ENCODE measurements at regions not wholly inside any gene's neighbourhood (a gene's known extent, or its start where the extent isn't known, plus 50 kb on each side); places are given as distances from the start of the nearest gene placed in this dataset.

DNA sequence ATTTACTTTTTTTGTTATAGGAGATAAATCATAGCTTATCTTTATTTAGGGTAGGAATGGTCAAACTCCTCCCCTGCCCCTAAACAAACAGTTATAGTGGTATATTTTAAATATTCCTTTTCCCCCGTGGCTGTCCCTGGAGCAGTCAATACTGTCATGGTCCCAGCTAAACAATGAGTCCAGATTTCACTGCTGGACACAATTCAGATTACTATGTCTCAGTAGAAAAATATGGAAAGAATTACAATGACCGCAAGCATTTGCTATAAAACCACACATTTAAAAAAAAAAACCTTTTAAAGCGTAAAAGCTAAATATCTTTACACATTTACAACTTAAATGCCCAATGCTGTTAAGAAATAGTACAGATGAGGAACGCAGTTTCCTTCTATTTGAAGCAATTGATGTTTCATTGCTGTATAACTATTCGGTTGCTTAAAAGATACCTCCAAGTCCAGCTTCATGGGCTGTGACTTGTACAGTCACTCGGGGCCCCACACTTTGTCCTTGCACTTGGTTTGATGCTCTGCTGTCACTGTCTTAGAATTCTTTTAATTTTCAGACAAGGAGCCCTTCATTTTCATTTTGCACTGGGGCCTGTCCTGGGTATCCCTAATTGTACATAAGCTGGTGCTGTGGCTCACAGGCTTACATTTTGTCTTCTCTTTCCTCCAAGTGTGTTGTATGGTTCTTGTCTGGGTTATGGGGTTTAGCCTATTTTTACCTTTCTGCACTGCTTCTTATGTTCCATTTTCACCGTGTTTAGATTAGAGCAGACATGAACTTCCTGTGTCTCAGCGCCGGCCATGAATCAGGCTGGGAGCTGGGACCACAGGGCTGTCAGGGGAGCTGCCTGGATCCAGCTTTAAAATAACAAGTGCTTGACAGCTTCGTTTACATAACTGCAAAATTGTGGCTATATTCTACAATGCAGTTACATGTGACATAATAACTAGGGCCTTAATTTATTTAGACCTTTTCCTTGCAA, 530.2 kb upstream of the FZD8 start:
- DNase-seq (ENCODE audit: low spot score), result no peak

- no peak for DNase-seq (ENCODE audit: low spot score)
Observed at GRCh38 chr10:36171556-36171952, 529.5 kb upstream of the FZD8 start.

GRCh38 chr10:36170943-36171501, 528.9 kb upstream of the FZD8 start:
- DNase-seq (ENCODE audit: low spot score), result no peak

DNA sequence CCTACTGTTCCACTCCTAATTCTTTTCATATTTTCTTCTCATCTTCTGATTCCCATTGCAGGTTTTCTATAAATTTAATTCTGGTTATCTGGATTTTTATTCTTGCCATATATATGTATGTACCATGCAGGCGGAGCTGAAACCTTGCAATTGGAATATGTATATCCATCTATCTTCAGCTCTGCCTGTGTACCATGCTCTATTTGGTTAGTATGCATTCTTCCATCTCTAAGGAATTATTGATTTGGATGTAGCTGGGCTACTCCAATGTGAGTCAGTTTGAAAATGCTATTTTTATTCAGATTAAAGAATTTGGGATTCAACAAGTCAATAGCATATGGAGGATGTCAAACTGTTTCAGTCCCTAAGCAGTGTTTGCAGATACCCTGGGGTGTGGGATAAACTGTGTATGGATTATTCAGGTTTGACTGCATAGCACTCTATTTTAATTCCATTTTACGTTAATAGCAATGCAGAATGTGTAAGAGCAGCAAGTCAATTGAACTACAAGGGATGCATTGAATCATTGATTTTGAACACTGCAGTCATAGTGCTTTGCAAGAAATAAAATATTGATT, 528.1 kb upstream of the FZD8 start:
- DNase-seq (ENCODE audit: low spot score), result no peak

DNA sequence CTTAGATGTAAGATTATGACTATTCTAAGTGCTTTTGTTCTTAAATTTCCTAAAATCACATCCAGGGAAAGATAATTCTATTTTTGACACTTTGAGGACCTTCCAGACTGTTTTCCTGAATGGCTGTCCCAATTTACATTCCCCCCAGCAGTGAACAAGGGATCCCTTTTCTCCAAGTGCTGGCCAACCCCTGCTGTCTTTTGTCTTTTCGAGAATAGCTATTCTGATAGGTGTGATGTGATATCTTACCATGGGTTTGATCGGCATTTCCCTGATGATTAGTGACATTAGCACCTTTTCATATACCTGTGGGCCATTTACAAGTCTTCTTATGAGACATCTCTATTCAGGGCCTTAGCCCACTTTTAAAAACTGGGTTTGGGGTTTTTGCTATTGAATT, 526.7 kb upstream of the FZD8 start:
- no peak for DNase-seq (ENCODE audit: low spot score)

DNA sequence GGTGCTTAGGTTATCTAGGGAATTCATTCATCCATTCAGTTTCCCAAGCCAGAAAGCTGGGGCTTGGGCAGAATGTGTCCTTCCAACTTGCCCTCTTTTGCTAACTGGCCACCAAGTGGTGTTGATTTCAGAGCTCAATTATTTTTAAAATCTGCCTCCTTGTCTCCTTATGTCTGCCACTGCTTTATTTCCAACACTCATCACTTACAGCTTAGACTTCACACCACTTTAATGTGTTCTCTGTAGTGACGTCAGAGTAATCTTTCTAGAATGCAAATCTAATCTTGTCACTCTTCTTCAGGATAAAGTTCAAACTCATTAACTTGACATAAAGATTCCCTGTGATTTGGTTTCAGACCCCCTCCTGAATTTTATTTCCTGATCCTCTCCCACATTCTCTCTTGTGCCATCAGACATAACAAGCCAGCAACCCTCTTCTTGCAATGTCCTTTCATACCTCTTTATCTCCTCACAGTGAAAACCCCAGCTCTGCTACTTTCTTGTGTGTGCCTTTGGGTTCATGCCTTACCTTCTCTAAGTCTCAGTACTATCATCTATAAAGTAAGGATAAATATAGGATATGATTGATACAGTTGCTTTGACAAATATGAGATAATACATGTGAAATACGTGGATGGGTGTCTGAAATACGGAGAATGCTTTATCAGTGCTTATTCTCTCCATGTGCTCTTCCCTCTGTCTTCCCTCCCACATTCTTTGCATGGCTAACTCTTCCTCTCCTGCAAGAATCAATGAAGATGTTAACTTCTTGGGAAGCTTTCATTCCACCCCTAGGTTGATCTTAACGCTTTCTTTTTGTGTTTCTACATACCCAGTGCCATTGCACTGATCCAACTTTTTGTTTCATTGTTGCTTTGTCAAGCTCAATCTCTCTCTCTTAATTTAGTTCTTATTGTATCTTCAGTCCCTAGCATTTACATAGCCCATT, 522.7 kb upstream of the FZD8 start:
- DNase-seq (ENCODE audit: low spot score), result no peak

- DNase-seq (ENCODE audit: low spot score), result no peak
Observed at GRCh38 chr10:36163827-36164226, 521.7 kb upstream of the FZD8 start.

GRCh38 chr10:36157486-36157885, 515.4 kb upstream of the FZD8 start:
- no peak for DNase-seq (ENCODE audit: low spot score)

- DNase-seq (ENCODE audit: low spot score), result no peak
Observed at GRCh38 chr10:36148207-36148606, 506.1 kb upstream of the FZD8 start.

DNA sequence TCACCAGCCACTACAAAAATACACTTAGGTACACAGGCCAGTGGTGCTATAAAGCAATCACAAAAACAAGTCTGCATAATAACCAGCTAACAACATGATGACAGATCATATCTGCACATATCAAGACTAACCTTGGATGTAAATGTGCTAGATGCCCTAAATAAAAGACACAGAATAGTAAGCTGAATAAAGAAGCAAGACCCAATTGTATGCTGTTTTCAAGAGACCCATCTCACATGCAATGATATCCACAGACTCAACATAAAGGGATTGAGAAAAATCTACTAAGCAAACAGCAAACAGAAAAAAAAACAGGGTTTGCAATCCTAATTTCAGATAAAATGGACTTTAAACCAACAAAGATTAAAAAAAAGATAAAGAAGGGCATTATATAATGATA, 505.4 kb upstream of the FZD8 start:
- no peak for DNase-seq (ENCODE audit: low spot score)

DNA sequence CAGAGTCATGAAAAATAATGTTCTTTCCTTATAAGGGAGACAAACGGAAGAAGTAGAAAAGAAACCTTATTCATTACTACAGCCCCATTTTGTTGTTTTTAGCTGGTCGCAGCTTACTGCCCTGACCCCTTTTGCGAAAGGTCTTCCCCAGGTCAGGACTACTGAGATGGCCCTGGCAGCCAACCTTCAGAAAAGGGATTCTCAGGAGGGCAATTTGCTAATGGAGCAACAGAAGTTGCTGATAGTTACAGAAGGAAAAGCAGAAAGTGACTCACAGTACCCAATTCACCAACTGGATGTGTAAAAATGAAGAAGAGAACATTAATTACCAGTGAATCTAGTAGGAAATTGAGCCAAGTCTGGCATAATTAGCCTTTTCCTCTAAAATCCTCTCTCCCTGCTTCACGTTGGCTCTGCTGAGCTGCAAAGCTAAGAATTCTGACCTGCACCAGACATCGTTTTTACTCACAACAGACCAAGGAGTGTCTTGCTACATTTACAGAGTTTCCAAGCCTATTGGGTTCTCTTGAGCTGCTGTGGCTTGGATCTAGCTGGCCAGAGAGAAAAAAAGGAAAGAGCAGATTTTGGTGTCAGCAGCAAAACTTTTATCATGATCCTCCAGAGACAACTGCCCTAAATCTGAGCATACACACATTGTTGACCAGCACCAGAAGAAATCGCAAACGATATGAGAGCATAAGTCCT, 499.9 kb upstream of the FZD8 start:
- DNase-seq (ENCODE audit: low spot score), result no peak

GRCh38 chr10:36129051-36129450, 487.0 kb upstream of the FZD8 start:
- DNase-seq (ENCODE audit: low spot score), result no peak

DNA sequence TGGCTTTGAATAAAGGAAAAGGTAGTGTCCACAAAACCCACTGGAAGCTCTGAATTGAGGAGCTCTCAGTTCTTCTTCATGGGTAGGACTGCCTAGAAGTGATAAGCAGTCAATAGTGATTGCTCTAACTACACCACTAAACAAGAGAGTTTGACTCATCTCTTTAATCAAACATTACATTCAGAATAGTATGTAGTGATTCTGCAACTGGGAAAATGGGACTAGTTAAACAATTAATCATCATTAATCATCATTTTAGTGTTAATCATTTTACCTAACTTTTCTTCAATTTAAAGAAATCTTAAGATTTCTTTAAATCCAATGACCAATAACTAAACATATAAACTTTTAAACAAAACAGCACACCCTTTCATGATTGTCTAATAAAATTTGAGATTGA, 484.0 kb upstream of the FZD8 start:
- DNase-seq (ENCODE audit: low spot score), result no peak

GRCh38 chr10:36119455-36119854, 477.4 kb upstream of the FZD8 start:
- DNase-seq (ENCODE audit: low spot score), result no peak

DNA sequence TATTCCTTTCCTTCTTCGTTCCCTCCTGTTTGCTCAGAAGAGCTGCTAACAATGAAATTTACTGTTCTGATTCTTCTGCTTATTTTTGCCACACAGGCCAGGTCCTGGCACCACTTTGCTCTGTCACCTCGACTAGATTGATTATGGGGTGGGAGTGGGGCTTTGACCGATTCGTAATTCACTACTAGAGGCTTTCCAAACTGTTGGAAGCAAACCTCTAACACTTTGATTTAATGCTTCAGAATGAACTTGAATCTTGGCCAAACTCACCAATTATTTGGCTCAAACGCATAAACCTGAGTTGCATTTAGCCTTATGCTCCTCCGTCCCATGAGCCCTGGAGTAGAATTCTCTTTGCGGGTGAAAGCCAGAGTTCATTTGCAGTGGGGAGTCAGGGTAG, 476.2 kb upstream of the FZD8 start:
- no peak for DNase-seq (ENCODE audit: low spot score)

DNA sequence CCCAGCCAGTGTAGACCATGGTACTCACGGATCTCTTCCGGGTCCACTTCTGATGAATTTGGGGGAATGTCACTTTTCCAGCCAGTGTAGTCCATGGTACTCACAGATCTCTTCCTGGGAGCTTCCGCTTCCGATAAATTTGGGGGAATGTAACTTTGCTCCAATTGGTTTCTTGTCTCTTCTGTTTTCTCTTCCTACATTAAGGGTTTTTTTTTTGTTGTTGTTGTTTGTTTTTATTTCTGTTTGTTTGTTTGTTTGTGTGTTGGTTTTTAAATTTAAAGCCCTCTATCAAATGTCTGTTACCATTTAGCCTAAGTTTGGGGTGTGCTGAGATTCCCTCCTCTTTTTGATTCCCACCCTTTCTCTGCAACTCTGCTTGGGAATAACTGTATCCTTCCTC, 475.8 kb upstream of the FZD8 start:
- no peak for DNase-seq (ENCODE audit: low spot score)

DNA sequence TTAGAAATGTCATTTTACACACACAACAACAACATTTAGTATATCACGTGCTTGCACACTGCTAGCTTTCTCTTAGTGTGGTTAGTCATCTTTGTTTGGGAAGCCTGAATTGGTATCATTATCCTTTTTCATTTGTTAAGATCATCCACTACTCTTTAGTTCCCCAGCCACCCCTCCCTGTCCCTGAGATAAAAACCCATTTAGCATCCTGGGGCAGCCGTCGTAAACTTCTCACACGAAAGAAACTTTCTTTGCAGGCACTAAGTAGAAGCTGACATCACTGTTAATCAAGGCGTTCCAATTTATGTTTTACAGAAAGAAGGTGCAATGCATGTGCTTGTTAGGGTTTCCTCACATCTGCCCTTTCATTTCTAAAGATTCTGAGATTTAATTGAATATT, 475.1 kb upstream of the FZD8 start:
- no peak for DNase-seq (ENCODE audit: low spot score)

GRCh38 chr10:36116731-36117130, 474.6 kb upstream of the FZD8 start:
- no peak for DNase-seq (ENCODE audit: low spot score)

DNA sequence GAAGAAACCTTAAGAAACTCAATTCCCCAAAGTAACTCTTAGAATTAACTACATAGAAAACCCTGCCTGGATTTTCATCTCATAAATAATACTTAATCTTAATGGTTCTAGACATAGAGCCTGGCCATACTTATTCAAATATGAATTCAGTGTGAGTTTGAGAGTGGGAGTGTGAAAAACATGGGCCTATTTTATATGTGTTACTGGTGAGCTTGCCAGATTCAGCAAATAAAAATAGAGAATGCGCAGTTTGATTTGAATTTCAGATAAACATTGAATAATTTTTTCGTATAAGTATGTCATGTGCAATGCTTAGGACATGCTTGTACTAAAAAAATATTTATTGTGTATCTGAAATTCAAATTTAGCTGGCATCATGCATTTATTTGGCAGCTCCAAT, 473.9 kb upstream of the FZD8 start:
- DNase-seq (ENCODE audit: low spot score), result no peak

DNA sequence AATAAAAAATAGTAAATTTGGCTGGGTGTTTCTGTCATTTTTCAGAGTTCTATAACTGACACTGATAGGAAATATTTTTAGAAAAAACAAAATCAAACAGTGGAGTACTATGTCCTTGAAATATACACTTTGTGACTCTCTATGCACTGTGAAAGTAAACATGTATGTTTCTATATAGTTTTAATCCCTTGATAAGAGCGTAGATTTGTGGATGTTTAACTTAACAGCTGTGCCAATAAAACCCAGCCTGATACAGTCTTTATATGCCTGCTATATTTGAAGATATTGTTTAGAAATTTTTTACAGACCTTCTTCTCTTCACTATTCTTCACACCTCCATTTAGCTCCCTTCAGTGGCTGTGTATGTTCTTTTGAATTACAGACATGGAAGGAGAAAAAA, 473.3 kb upstream of the FZD8 start:
- no peak for DNase-seq (ENCODE audit: low spot score)

DNA sequence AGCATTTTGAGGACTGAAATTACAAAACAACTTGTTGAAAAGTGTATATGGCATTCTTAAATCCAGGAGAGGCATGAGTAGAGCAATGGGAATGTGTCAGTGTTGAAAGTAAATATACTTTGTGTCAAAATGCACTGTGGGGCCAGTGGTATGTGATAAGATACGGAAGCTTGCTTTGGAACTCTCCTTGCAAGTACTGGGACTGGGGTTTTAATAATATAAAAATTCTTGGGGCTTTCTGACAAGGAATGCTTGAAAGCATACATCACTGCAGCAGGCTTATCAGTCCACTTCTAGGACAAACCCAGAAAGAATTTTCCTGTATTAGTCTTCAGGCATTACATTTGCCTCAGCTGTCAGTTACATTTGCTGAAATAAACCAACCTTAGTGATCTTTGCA, 472.8 kb upstream of the FZD8 start:
- no peak for DNase-seq (ENCODE audit: low spot score)

DNA sequence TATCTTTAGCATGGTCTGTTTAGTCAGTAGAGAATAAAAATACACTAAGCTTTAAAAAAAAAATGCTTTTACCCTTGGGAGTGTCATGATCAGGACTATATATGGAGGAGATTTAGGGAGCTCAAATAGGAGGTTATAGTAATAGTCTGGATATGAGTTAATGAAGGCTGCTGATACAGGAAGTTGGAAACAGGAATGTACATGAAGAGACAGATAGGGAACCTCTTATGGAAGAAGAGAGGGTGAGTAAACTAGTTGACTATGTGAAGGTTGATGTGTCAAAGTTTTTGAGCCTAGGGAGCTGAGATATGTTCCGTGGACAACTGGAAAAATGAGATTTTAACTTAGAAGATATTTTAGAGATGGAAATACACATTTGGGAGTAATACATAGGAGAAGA, 472.0 kb upstream of the FZD8 start:
- no peak for DNase-seq (ENCODE audit: low spot score)

Data from LoVo (cell line).